HPDE6-E6E7 (cell line): ENCODE measurements at regions not wholly inside any gene's neighbourhood (a gene's known extent, or its start where the extent isn't known, plus 50 kb on each side); places are given as distances from the start of the nearest gene placed in this dataset.

Source experiments
- DNase-seq: peaks from one replicate; pipeline ENCODE4 v3.0.0; 2011; ENCODE audit warnings: missing footprints; ENCODE audit errors: extremely low spot score

DNA sequence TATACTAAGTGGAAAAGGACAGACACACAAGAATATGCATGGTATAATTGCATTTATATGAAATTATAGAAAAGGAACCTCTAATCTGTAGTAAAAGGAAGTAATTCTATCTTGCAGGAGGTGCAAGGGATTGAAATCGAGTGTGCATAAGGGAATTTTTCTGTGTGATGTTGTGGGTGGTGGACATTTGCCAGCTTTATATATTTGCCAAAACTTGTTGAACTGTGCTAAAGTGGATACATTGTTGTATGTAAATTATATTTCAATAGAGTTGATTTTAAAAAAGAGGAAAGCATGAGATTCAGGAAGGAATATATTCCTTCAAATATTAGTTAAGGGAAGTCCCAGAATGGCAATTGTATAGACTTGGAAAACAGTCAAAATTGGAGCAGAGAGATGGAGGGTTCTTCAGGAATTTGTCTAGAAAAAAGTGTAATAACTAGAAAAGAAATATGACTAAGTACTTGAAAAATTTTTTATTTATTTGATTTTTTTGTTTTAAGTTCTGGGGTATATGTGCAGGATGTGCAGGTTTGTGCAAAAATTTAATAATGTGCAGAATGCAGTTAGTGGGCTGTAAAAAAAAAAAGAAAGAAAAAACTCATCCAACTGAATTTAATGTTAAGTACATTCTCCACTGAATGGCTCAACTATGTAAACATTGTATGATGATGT lies 96.1 kb downstream of the ARL4A start:
- no peak for DNase-seq

- no peak for DNase-seq
These were observed 98.0 kb downstream of the ARL4A start for GRCh38 chr7:12785473-12785872.

GRCh38 chr7:12786494-12786893 lies 99.1 kb downstream of the ARL4A start:
- no peak for DNase-seq

- DNase-seq = no peak
These were observed 100.7 kb downstream of the ARL4A start for GRCh38 chr7:12788171-12788570.

DNA sequence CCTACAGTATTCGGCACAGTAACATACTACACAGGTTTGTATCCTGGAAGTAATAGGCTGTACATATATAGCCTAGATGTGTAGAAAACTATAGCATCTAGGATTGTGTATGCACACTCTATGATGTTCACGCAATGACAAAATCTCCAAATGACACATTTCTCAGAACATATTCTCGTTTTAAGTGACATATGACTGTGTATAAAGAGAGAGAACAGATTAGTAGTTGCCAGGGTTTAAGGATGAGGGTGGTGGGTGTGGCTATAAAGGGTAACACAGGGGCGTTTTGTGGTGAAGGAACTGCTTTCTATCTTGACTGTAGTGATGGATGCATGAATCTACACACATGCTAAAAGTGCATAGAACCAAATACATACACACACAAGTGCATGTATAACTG lies 101.2 kb downstream of the ARL4A start:
- no peak for DNase-seq

GRCh38 chr7:12794722-12795302 lies 107.4 kb downstream of the ARL4A start:
- DNase-seq = no peak

GRCh38 chr7:12796397-12797127 lies 109.1 kb downstream of the ARL4A start:
- DNase-seq = no peak

- no peak for DNase-seq
These were observed 113.1 kb downstream of the ARL4A start for GRCh38 chr7:12800486-12800885.

GRCh38 chr7:12801107-12801506 lies 113.7 kb downstream of the ARL4A start:
- DNase-seq = peak; percentile 15

- no peak for DNase-seq
These were observed 114.6 kb downstream of the ARL4A start for GRCh38 chr7:12802070-12802469.

DNA sequence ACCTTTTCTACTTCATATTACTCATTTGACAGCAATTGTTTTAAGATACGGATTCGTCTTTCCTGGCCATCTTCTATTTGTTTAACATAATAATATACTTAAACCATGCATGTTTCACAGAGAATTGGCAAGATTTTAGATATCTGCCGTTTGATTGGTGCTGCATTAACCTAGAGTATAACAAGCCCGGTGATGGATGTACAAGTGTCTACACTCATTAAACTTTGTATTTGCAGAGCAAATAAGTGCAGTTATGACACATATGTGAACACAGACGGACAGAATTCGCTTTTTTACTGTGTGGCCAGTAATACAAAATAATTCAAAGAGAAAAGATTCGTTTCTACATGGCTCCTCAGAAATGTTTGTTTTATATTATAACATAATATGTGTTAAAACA lies 116.1 kb downstream of the ARL4A start:
- no peak for DNase-seq

DNA sequence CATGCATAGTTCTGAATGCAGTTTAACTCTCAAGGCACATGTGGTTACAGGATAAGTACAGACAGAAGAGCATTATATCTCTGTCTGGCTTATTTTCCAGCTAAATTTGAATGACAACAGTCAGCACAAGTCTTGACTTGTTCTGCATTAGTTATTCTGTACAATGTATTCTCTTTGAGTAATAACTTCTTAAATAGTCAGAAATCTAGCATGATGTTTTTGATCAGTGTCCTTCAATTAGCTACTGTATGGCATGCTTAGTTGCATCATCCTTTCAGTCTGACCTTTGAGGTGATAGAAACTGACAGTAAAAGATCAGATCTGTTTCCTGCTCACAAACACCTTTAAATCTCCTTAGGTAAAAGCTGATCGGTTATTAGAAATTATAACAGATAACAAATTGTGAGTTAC lies 118.1 kb downstream of the ARL4A start:
- DNase-seq = no peak

- no peak for DNase-seq
These were observed 118.5 kb downstream of the ARL4A start for GRCh38 chr7:12805957-12806356.

- DNase-seq = peak; percentile 8
These were observed 122.0 kb downstream of the ARL4A start for GRCh38 chr7:12809476-12809875.

DNA sequence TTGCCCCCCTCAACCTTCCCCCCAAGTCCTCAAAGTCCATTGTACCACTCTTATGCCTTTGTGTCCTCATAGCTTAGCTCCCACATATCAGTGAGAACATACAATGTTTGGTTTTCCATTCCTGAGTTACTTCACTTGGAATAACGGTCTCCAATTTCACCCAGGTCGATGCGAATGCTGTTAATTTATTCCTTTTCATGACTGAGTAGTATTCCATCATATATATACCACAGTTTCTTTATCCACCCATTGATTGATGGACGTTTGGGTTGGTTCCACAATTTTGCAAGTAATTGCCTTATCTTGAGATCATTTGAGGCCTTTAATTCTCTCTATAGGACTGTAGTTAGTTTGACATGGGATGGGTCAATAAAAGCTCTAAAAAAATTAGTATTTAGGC lies 124.7 kb downstream of the ARL4A start:
- DNase-seq = no peak

DNA sequence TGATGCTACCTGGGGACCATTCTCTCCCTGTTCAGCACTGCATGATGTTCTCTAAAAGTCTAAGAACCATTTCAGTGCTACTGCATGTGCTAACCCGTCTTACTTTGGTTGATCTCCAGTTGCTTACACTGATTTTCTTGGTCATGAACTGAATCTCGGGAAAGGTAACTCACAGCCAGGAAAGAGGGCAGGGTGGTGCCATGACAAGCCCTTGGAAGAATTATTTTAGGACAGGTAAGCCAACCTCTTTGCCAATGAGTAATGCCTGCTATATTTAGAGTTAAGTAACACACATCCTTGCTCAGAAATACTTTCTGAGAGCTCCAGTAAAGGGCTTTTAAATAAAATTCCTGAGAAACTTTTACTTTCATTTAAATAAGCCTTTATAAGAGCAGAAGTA lies 126.7 kb downstream of the ARL4A start:
- DNase-seq = peak; percentile 22

DNA sequence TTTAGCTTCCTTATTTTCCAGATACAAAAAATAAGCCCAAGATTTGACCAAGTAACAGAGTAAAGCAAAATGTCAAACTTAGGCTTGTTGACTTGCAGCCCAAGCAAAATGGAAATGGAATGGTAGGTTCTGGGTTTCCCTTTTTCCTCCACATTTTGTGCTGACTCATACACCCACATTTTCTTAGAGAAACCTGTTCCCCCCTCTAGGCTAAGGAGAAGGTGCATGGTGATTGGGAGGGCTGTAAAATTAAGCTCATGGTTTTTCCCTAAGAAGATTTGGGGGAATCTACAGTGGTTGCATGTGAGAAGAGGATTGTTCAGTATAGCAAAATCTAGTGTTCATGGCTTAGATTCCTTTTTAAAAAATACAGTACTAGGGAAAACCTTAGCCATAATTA lies 127.4 kb downstream of the ARL4A start:
- DNase-seq = no peak

DNA sequence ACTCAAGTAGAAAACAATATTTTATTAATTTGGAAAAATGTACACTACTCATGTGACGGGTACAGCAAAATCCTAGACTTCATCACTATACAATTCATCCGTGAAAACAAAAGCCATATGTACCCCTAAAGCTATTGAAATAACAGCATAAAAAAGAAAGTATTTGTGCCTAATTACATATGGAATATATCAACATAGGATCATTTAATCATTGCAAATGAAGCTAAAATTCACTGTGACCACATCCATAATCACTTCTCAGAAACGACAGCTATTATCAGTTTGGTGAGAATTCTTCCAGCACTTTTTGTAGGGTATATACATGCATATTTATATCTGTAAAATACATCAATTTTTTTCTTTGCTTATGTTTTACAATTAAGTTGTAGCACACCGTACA lies 128.0 kb downstream of the ARL4A start:
- no peak for DNase-seq

DNA sequence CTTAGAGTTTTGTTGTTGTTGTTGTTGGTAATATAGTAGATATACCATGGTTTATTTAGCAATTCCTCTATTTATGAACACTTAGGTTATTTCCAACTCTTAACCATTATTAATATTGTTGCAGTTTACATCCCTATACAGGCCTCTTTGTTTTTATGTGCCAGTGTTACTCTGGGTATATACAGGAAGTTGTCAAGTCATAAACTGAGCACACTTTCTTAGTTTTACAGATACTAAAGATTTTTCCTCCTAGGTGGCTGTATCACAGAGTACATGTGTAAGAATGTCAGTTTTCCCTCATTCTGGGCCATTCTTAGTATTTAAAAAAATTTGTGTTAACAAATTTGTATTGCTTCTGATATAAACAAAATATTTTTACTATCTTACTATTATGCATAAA lies 128.4 kb downstream of the ARL4A start:
- DNase-seq = no peak

DNA sequence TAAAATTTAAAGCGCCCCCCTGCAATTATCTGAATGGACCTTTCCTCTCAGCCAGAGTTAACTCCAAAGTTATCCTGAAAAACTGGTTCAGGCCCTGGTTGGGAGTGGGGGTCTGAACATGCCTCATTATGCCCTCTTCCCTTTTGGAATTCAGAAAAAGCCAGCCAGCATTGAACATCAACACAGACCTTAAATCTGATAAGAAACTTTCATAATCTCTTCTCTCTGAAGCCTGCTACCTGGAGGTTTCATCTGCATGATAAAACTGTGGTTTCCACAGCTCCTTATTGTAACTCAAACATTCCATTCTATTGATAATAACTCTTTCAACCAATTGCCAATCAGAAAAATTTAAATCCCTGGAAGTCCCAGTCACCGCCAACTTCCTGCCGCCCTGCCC lies 133.3 kb downstream of the ARL4A start:
- no peak for DNase-seq

GRCh38 chr7:12821746-12822145 lies 134.3 kb downstream of the ARL4A start:
- DNase-seq = no peak

DNA sequence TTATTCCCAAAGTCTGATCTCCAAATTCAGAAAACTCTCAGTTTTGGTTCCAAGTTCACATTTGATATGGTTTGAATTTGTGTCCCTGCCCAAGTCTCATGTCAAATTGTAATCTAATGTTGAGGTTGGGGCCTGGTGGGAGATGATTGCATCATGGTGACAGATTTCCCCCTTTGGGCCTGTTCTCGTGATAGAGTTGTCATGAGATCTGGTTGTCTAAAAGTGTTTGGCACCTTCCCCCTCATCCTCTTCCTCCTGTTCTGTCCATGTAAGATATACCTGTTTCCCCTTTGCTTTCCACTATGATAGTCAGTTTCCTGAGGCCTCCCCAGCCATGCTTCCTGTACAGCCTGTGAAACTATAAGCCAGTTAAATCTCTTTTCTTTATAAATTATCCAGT lies 138.6 kb downstream of the ARL4A start:
- no peak for DNase-seq

- no peak for DNase-seq
These were observed 139.9 kb downstream of the ARL4A start for GRCh38 chr7:12827219-12827821.
